ENCODE measurements at regions not wholly inside any gene's neighbourhood (a gene's known extent, or its start where the extent isn't known, plus 50 kb on each side); places are given as distances from the start of the nearest gene placed in this dataset.

DNA sequence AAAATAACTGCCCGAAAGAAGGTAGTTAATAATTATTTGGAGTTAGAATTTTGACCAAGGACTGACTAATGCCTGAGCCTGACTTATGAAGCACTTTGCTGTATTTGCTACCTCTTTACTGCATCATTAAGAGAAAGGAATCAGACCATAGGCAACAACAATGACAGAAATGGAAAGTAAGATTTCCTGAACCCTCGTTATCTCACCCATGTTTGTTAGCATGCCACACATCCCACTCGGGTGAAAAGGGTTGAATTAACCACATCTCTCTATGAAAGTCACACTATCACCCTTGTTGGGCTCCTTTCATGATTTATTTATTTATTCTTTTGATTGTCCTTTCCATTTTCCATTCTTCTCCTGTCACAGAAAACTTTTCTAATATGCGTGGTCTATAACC lies 59.6 kb downstream of the OLIG3 start:
- FAIRE-seq (peak; percentile 23), DNase-seq (ENCODE audit: low spot score) (no peak)

GRCh38 chr6:137432054-137432611 lies 62.1 kb downstream of the OLIG3 start:
- DNase-seq (ENCODE audit: low spot score): no peak
- FAIRE-seq: no peak

DNA sequence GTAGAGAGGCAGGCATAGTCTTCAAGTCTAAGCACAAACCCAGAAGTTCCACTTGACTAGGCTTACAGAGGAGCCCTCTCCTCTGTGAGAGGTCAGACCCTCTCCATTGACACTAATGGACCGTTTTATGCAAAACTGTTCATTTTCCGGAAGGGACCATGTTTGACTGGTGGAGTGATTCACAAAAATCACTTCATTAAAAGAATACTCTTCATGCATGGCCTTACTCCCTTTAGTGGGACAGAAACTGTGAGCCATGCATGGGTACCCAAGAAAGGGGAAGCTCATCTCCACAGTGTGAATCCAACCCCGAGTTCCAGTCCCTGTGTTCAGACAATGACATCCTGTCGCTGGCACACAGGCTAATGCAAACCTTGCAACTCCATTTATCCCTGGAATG lies 63.2 kb downstream of the OLIG3 start:
- DNase-seq (ENCODE audit: low spot score) (no peak), FAIRE-seq (no peak)

GRCh38 chr6:137427656-137428290 lies 66.4 kb downstream of the OLIG3 start:
- FAIRE-seq (no peak), DNase-seq (ENCODE audit: low spot score) (no peak)

DNA sequence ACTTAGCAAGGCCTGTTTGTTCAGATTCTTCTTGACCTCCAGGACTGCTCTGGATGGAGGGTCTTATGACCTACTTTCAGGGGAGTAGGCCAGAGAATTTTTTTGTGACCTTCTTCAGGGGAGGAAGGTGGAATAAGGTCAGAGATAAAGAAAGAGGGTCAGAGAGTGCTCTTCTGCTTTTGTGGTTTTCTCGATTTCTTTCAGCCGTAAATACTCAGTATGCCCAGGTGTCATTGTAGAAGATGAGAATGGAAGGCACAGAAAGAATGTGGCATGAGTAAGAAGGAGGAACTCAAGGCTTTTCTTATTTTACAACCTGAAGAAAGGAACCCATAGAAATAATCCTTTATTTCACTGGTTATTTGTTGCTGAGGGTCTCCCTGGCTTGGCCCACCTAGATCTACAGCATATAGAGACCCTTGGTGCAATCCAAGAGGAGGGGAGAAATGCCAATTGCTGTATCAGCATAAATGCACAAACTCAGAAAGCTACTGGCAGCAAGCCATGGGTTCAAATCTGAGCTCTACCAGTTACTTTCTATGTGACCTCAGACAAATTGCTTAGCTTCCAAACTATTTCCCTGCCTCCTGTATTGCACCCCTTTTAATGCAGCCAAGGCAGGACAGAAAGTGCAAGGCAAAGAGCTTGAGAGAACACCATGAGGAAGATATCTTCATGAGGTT lies 68.0 kb downstream of the OLIG3 start:
- DNase-seq (ENCODE audit: low spot score) (no peak), FAIRE-seq (no peak)

GRCh38 chr6:137424251-137424650 lies 69.9 kb downstream of the OLIG3 start:
- DNase-seq (ENCODE audit: low spot score) (no peak), FAIRE-seq (no peak)

- no peak for FAIRE-seq
Observed at GRCh38 chr6:137423451-137424168, 70.6 kb downstream of the OLIG3 start.

DNA sequence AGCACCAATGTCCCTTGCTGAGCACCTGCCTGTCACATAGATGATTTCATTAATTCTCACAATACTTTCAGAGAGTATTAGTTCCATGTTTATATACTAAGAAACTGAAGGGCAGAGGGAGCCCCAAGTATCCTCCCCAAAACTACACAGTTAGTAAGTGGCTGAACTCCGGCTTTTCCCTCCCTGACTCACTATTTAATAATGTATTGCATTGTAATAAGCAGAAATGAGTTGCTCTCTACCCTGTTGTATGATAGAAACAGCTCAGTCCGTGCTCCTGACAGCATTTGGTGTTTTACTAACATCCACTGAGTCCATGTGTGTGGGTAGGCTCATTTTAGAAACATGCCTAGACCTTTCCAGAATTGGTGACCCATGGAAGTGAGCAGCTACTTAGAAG lies 76.8 kb downstream of the OLIG3 start:
- FAIRE-seq (no peak), DNase-seq (ENCODE audit: low spot score) (no peak)

More at GRCh38 chr6:137423451-137424168, 70.6 kb downstream of the OLIG3 start:
- no peak for DNase-seq (ENCODE audit: low spot score)

DNA sequence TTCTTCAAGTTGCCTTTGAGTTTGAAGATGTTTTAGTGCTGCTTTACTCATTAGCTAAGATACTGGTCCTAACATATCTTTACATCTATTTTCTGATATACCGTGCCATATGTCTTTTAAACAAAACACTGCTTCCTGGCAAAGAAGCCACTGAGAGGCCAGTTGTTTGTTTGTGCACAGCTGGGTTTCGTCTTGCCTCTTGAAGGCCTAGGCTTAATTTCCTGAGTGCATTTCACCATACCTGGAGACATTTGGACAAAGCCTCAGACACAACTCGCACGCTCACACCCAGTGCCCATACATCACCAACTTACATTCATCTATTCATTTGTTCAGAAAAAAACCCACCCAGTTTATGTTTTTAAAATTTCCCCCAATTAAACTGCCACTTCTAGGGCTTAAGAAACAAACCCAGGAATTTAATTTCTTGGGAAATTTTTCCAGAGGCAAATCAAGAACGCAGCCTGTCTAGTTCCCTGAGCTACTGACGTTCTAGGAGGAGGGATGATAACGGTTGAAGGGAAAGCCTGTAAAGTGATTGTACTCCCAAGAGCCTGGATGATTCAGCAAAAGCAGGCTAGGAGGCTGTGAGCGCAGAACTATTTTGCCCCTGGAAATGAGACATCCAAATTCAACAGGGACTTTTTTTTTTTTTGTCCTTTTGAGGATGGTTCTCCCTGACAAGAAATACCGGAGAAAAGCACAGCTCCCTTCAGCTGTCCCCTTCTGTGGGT lies 77.7 kb downstream of the OLIG3 start:
- peak; percentile 12 for DNase-seq (ENCODE audit: low spot score)
- no peak for FAIRE-seq

- FAIRE-seq (no peak), DNase-seq (ENCODE audit: low spot score) (no peak)
Observed at GRCh38 chr6:137415834-137416190, 78.4 kb downstream of the OLIG3 start.

GRCh38 chr6:137415127-137415833 lies 78.9 kb downstream of the OLIG3 start:
- DNase-seq (ENCODE audit: low spot score): peak; percentile 68
- no peak for FAIRE-seq

DNA sequence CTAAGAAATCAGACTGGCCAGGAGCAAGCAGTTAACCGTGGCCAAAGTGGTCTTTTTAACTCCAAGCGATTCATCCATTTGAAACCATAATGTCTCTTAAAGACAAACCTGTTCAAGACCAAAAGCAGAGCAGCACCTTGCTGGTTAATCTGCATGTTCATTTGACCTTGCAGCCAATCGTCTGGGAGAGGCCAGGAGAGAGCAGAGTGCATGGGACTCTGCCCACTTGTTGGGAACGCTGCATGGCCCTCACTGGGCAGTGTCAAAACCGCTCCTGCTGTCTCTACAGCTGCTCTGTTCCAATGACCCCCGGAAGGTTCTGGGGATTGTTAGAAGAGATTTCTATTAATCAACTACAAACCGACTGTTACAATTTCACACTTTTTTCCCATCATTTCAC lies 79.6 kb downstream of the OLIG3 start:
- no peak for FAIRE-seq
- no peak for DNase-seq (ENCODE audit: low spot score)

DNA sequence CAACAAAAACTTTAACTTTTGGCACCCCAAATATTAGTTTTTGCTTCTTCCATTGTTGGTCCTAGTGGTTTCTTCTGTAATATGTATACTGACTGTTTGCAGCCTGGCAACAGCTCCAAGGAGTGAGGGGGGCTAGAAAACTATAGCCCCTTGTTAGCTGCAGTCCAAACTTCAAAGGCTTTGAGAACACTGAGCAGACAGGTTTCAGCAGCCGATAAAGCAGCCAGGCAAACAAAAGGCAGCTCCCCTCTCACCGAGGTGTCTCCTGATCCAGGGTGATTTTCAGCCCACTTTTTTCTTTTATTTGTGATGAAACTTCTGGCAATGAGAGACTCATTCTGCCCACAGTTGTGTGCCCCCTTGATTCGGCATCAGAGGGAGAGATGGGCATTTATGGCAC lies 80.7 kb downstream of the OLIG3 start:
- no peak for FAIRE-seq
- DNase-seq (ENCODE audit: low spot score): no peak

GRCh38 chr6:137412562-137412961 lies 81.6 kb downstream of the OLIG3 start:
- no peak for FAIRE-seq
- DNase-seq (ENCODE audit: low spot score): no peak

DNA sequence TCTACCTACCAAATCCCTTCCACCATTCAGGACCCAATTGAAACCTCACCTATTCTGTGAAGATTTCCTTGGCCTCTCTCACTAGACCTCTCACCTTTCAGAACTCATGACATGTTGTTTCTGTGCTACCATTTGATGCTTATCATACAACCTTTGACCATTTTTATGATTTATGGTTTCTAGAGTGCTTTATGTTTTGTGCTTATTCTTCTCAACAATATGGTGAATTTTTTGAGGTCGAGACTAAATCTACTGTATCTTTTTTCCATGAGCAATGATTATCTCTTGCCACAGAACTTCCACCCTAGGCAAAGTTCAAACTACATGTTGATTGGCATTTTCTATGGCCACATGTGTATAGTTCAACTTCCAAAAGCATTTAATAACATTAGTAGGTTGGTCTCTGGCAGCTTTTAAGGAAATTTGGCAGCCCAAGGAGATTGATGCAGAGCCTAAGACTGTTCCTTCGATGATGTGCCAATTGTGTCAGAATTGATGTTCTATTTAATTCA lies 84.9 kb downstream of the OLIG3 start:
- no peak for DNase-seq (ENCODE audit: low spot score)
- FAIRE-seq: no peak

DNA sequence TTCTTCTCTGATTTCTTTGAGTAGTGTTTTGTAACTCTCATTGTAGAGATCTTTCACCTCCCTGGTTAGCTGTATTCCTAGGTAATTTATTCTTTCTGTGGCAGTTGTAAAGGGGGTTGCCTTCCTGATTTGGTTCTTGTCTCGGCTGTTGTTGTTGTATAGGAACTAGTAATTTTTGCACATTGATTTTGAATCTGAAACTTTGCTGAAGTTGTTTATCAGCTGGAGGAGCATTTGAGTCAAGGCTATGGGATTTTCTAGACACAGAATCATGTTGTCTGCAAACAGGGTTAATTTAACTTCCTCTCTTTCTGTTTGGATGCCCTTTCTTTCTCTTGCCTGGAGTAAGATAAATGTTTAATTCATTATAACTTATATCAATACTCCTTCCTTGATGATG lies 86.4 kb downstream of the OLIG3 start:
- no peak for FAIRE-seq
- DNase-seq (ENCODE audit: low spot score): no peak

- no peak for FAIRE-seq
Observed at GRCh38 chr6:137405806-137406205, 88.4 kb downstream of the OLIG3 start.

GRCh38 chr6:137403855-137404254 lies 90.3 kb downstream of the OLIG3 start:
- DNase-seq (ENCODE audit: low spot score) (no peak), FAIRE-seq (no peak)

More at GRCh38 chr6:137405806-137406205, 88.4 kb downstream of the OLIG3 start:
- DNase-seq (ENCODE audit: low spot score): no peak

GRCh38 chr6:137403443-137403842 lies 90.8 kb downstream of the OLIG3 start:
- no peak for FAIRE-seq
- no peak for DNase-seq (ENCODE audit: low spot score)

GRCh38 chr6:137402143-137402680 lies 92.0 kb downstream of the OLIG3 start:
- no peak for DNase-seq (ENCODE audit: low spot score)
- FAIRE-seq: no peak

GRCh38 chr6:137401088-137401487 lies 93.1 kb downstream of the OLIG3 start:
- DNase-seq (ENCODE audit: low spot score) (no peak), FAIRE-seq (no peak)

Measured in urothelium cell line (cell line).